GM12878 (cell line): ENCODE measurements at regions not wholly inside any gene's neighbourhood (a gene's known extent, or its start where the extent isn't known, plus 50 kb on each side); places are given as distances from the start of the nearest gene placed in this dataset.

Experiments used
- ATAC-seq: fragments of 200-7000 bp; cut with Tn5 transposase; 3 replicates; pipeline ENCODE4 v1.9.1; 2020; ENCODE audit warnings: mild to moderate bottlenecking, moderate library complexity
- BruUV-seq: library from RNA; stranded (reverse); fragments of 400-500 nt; replicated peaks from 2 replicates; lab custom pipeline; 2021; lab: Mats Ljungman, UMichigan
- CTCF ChIA-PET: fragments of 300-600 bp; sonication (Branson Sonifier 250); formaldehyde crosslinking; extraction: SDS; loops from one replicate; lab custom pipeline; 2021; ENCODE audit warnings: inconsistent platforms; lab: Yijun Ruan, JAX
- POLR2A ChIA-PET: fragments of 350-600 bp; formaldehyde crosslinking; extraction: SDS; loops from one replicate; lab custom pipeline; 2021; ENCODE audit warnings: inconsistent platforms; lab: Charles Lee
- RAD21 ChIA-PET: fragments of 300-600 bp; sonication (Branson Sonifier 250); formaldehyde crosslinking; loops from one replicate; lab custom pipeline; 2023; ENCODE audit warnings: antibody characterized with exemption; ENCODE audit not compliant: unreplicated experiment; lab: Charles Lee
- SMC1A ChIA-PET: fragments of 300-600 bp; sonication (Branson Sonifier 250); formaldehyde crosslinking; loops from one replicate; lab custom pipeline; 2023; ENCODE audit not compliant: unreplicated experiment, uncharacterized antibody; lab: Charles Lee
- DNase-seq: peaks from one replicate; pipeline ENCODE4 v3.0.0-alpha.2; 2011; ENCODE audit warnings: low read depth, low spot score
- FAIRE-seq: peaks from 3 replicates; lab custom pipeline; 2011; peaks lifted over from hg19 to GRCh38; lab: Jason Lieb, UNC
- H2AFZ ChIP-seq: 2 replicates; pipeline ENCODE4 v1.6.0; 2011; ENCODE audit warnings: low read depth, low read length, control low read depth; ENCODE audit not compliant: control insufficient read depth
- H3K27ac ChIP-seq: 2 replicates; pipeline ENCODE4 v1.5.1; 2011; ENCODE audit warnings: control low read depth; ENCODE audit not compliant: control insufficient read depth, insufficient read depth
- H3K27me3 ChIP-seq, 2 experiments: replicated peaks in 1 of 2; 2 replicates each; pipeline versions ENCODE4 v1.6.0 to v1.6.1; 2011; ENCODE audit warnings: low read length in 1 of 2; ENCODE audit not compliant: control insufficient read depth in 2 of 2, insufficient read depth in 2 of 2
- H3K36me3 ChIP-seq, 2 experiments: 2 replicates each; pipeline ENCODE4 v1.5.1; 2011; ENCODE audit warnings: low read length in 1 of 2; ENCODE audit not compliant: control insufficient read depth in 2 of 2, insufficient read depth in 2 of 2
- H3K4me1 ChIP-seq: 2 replicates; pipeline ENCODE4 v1.6.1; 2011; ENCODE audit warnings: mild to moderate bottlenecking, low read length, moderate library complexity, mixed read lengths; ENCODE audit not compliant: control insufficient read depth, insufficient read depth
- H3K4me2 ChIP-seq: 2 replicates; pipeline ENCODE4 v1.6.0; 2011; ENCODE audit warnings: control low read depth; ENCODE audit not compliant: control insufficient read depth, insufficient read depth
- H3K4me3 ChIP-seq: fragments of 200-600 bp; sonication (generic); 2 replicates; pipeline ENCODE4 v1.5.1; 2016
- H3K79me2 ChIP-seq: 2 replicates; pipeline ENCODE4 v1.6.0; 2011; ENCODE audit warnings: low read length; ENCODE audit not compliant: control insufficient read depth, insufficient read depth
- H3K9ac ChIP-seq: 2 replicates; pipeline ENCODE4 v1.8.0; 2011; ENCODE audit warnings: low read length, control low read depth, mixed read lengths; ENCODE audit not compliant: control insufficient read depth, insufficient read depth
- H3K9me3 ChIP-seq: replicated peaks from 3 replicates; pipeline ENCODE4 v1.5.1; 2011; ENCODE audit warnings: mild to moderate bottlenecking, low read length; ENCODE audit not compliant: control insufficient read depth, insufficient read depth
- H4K20me1 ChIP-seq: 2 replicates; pipeline ENCODE4 v1.6.0; 2011; ENCODE audit not compliant: control insufficient read depth, insufficient read depth
- CBFB ChIP-seq: IDR thresholded peaks from 2 replicates; pipeline ENCODE4 v1.6.1; 2016; ENCODE audit warnings: antibody characterized with exemption, low read depth
- EED ChIP-seq: sonication (generic); IDR thresholded peaks from 2 replicates; pipeline ENCODE4 v1.6.1; 2016; ENCODE audit warnings: antibody characterized with exemption, low read depth
- HDGF ChIP-seq: fragments of 450-650 bp; IDR thresholded peaks from 2 replicates; pipeline ENCODE4 v1.6.1; 2016; ENCODE audit warnings: antibody characterized with exemption
- JUND ChIP-seq: IDR thresholded peaks from 2 replicates; pipeline ENCODE4 v1.6.1; 2012; ENCODE audit warnings: low read depth, mild to moderate bottlenecking, low read length, improper control_type of control experiment, moderate library complexity
- MEF2B ChIP-seq: fragments of 450-650 bp; IDR thresholded peaks from 2 replicates; pipeline ENCODE4 v1.6.1; 2018; ENCODE audit warnings: mild to moderate bottlenecking, moderate library complexity; ENCODE audit not compliant: partially characterized antibody, poor library complexity, severe bottlenecking
- POLR2A ChIP-seq: IDR thresholded peaks from 2 replicates; pipeline ENCODE4 v1.6.1; 2011; ENCODE audit warnings: low read depth, mild to moderate bottlenecking, low read length
- POLR2AphosphoS2 ChIP-seq: IDR thresholded peaks from 2 replicates; pipeline ENCODE4 v1.6.1; 2011; ENCODE audit warnings: low read depth, mild to moderate bottlenecking, low read length, improper control_type of control experiment, moderate library complexity
- POU2F2 ChIP-seq: IDR thresholded peaks from 3 replicates; pipeline ENCODE4 v1.6.1; 2011; ENCODE audit warnings: low read depth, mild to moderate bottlenecking, low read length, borderline replicate concordance
- RELA ChIP-seq: fragments of 450-650 bp; IDR thresholded peaks from 2 replicates; pipeline ENCODE4 v1.8.0; 2014; ENCODE audit warnings: borderline replicate concordance; ENCODE audit not compliant: partially characterized antibody
- STAT3 ChIP-seq: IDR thresholded peaks from 2 replicates; pipeline ENCODE4 v1.6.1; 2011; ENCODE audit warnings: low read depth, low read length, improper control_type of control experiment
- SUZ12 ChIP-seq: fragments of 200-600 bp; sonication (generic); IDR thresholded peaks from one replicate; pipeline ENCODE4 v1.6.1; 2018; ENCODE audit warnings: antibody characterized with exemption, mild to moderate bottlenecking; ENCODE audit not compliant: unreplicated experiment
- ZNF24 ChIP-seq: fragments of 450-650 bp; IDR thresholded peaks from 2 replicates; pipeline ENCODE4 v1.6.1; 2017; ENCODE audit warnings: antibody characterized with exemption, mild to moderate bottlenecking
- ZNF622 ChIP-seq: fragments of 450-650 bp; IDR thresholded peaks from 2 replicates; pipeline ENCODE4 v1.6.1; 2017; ENCODE audit warnings: mild to moderate bottlenecking, inconsistent platforms
- WGBS: methylation state at CpG from one replicate; pipeline ENCODE4 v1.1.6; 2016; ENCODE audit warnings: low lambda C conversion rate; ENCODE audit not compliant: insufficient replicate concordance, insufficient coverage; ENCODE audit errors: missing lambda C conversion rate; 5-methylcytosine and 5-hydroxymethylcytosine counted together
- in situ Hi-C: fragments of 300-500 bp; cut with MboI; formaldehyde crosslinking; loops from 9 replicates; pipeline ENCODE4 v1.14.3; 2018; ENCODE audit warnings: mixed read lengths
- intact Hi-C: fragments of 100-400 bp; cut with micrococcal nuclease; formaldehyde crosslinking; loops from one replicate; pipeline ENCODE4 v1.14.2; 2022; ENCODE audit not compliant: unreplicated experiment
- TF ChIP-seq, protein P1 (sequence below): fragments of 450-650 bp; IDR thresholded peaks from 2 replicates; pipeline ENCODE4 v1.6.1; 2016; ENCODE audit warnings: mild to moderate bottlenecking, moderate library complexity, borderline replicate concordance
- TF ChIP-seq, protein P2 (sequence below): IDR thresholded peaks from 2 replicates; pipeline ENCODE4 v1.6.1; 2011; ENCODE audit warnings: mild to moderate bottlenecking, low read depth, low read length, moderate library complexity; ENCODE audit not compliant: insufficient replicate concordance
- TF ChIP-seq, protein P3 (sequence below): fragments of 450-650 bp; IDR thresholded peaks from 2 replicates; pipeline ENCODE4 v1.6.1; 2017; ENCODE audit warnings: low read depth, mild to moderate bottlenecking, moderate library complexity
- TF ChIP-seq, protein P4 (sequence below): fragments of 450-650 bp; IDR thresholded peaks from 2 replicates; pipeline ENCODE4 v1.6.1; 2014; ENCODE audit warnings: mild to moderate bottlenecking

DNA sequence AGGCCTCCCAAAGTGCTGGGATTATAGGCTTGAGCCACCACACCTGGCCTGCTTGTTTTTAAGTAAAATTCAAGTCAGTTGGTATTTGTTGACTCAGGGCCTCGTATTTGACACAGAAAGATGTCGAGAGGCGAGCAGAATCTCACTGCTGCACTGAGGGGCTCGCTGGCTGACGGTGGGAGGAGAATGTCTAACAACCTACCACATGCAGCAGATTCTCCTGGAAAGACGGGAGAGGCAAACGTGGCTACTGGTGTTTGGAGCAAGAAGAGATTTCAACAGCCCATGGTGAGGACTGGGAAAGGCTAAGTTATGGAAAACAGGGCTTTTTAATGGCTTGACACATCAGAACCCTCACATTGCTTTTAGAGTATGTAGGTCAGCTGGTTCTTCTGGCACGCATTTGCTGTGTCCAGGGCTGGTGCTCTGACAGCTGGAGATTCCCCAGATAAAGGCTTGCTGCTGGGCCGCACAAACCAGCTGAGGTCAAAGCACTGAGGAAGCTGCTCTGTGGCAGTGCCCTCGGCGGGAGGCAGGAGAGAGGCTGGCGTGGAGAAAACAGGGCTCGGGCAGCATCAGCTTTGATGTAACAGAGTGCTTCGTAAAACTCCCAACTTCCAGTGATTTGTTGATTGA, 84.2 kb upstream of the FRMD1 start:
- CTCF ChIA-PET = no interaction called here
- Histone ChIP-seq H3K4me2 (no peak overlapping the region), H3K4me1 (no peaks in the 10 kb centered on the region), H3K9me3 (peaks cover under 1% of the 10 kb centered on the region; the same call in 1 of the 3 replicates), H3K36me3 (no peaks in the 10 kb centered on the region), H3K79me2 (no peaks in the 10 kb centered on the region), H3K9ac (no peak overlapping the region), H4K20me1 (no peaks in the 10 kb centered on the region), H3K27ac (no peak overlapping the region), H3K4me3 (no peak overlapping the region), H3K27me3 (no peaks in the 10 kb centered on the region), H2AFZ (no peak overlapping the region)
- 21% methylated on average over 14 of the region's 14 CpGs for WGBS
- FAIRE-seq (no peak), ATAC-seq (no peak), DNase-seq (no peak)
- in situ Hi-C loops (no loop called here), intact Hi-C loops (no loop called here)
- SMC1A ChIA-PET = no interaction called here
- TF ChIP-seq MEF2B (no peak), POLR2AphosphoS2 (no peak), STAT3 (no peak), ZNF24 (no peak), EED (no peak), POLR2A (no peak), SUZ12 (no peak), POU2F2 (no peak), ZNF622 (no peak), JUND (no peak), CBFB (no peak), RELA (no peak), HDGF (no peak)
- TF ChIP-seq, protein P1, sequence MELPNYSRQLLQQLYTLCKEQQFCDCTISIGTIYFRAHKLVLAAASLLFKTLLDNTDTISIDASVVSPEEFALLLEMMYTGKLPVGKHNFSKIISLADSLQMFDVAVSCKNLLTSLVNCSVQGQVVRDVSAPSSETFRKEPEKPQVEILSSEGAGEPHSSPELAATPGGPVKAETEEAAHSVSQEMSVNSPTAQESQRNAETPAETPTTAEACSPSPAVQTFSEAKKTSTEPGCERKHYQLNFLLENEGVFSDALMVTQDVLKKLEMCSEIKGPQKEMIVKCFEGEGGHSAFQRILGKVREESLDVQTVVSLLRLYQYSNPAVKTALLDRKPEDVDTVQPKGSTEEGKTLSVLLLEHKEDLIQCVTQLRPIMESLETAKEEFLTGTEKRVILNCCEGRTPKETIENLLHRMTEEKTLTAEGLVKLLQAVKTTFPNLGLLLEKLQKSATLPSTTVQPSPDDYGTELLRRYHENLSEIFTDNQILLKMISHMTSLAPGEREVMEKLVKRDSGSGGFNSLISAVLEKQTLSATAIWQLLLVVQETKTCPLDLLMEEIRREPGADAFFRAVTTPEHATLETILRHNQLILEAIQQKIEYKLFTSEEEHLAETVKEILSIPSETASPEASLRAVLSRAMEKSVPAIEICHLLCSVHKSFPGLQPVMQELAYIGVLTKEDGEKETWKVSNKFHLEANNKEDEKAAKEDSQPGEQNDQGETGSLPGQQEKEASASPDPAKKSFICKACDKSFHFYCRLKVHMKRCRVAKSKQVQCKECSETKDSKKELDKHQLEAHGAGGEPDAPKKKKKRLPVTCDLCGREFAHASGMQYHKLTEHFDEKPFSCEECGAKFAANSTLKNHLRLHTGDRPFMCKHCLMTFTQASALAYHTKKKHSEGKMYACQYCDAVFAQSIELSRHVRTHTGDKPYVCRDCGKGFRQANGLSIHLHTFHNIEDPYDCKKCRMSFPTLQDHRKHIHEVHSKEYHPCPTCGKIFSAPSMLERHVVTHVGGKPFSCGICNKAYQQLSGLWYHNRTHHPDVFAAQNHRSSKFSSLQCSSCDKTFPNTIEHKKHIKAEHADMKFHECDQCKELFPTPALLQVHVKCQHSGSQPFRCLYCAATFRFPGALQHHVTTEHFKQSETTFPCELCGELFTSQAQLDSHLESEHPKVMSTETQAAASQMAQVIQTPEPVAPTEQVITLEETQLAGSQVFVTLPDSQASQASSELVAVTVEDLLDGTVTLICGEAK = no peak
- TF ChIP-seq, protein P2, sequence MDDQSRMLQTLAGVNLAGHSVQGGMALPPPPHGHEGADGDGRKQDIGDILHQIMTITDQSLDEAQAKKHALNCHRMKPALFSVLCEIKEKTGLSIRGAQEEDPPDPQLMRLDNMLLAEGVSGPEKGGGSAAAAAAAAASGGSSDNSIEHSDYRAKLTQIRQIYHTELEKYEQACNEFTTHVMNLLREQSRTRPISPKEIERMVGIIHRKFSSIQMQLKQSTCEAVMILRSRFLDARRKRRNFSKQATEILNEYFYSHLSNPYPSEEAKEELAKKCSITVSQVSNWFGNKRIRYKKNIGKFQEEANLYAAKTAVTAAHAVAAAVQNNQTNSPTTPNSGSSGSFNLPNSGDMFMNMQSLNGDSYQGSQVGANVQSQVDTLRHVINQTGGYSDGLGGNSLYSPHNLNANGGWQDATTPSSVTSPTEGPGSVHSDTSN = no peak
- TF ChIP-seq, protein P3, sequence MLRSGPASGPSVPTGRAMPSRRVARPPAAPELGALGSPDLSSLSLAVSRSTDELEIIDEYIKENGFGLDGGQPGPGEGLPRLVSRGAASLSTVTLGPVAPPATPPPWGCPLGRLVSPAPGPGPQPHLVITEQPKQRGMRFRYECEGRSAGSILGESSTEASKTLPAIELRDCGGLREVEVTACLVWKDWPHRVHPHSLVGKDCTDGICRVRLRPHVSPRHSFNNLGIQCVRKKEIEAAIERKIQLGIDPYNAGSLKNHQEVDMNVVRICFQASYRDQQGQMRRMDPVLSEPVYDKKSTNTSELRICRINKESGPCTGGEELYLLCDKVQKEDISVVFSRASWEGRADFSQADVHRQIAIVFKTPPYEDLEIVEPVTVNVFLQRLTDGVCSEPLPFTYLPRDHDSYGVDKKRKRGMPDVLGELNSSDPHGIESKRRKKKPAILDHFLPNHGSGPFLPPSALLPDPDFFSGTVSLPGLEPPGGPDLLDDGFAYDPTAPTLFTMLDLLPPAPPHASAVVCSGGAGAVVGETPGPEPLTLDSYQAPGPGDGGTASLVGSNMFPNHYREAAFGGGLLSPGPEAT = no peak
- TF ChIP-seq, protein P4, sequence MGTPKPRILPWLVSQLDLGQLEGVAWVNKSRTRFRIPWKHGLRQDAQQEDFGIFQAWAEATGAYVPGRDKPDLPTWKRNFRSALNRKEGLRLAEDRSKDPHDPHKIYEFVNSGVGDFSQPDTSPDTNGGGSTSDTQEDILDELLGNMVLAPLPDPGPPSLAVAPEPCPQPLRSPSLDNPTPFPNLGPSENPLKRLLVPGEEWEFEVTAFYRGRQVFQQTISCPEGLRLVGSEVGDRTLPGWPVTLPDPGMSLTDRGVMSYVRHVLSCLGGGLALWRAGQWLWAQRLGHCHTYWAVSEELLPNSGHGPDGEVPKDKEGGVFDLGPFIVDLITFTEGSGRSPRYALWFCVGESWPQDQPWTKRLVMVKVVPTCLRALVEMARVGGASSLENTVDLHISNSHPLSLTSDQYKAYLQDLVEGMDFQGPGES = no peak
- RAD21 ChIA-PET = no interaction called here
- BruUV-seq = no TSS peak
- POLR2A ChIA-PET = no interaction called here
